Neural cell (in vitro differentiated cells): ENCODE measurements at regions not wholly inside any gene's neighbourhood (a gene's known extent, or its start where the extent isn't known, plus 50 kb on each side); places are given as distances from the start of the nearest gene placed in this dataset.

ENCODE experiments used
- H2AFZ ChIP-seq: fragments of 200-600, 300-800 bp; sonication (generic), shearing (Covaris generic); 2 replicates; pipeline ENCODE4 v1.6.0; 2014; ENCODE audit warnings: low read depth, mild to moderate bottlenecking, antibody characterized with exemption, low read length, moderate library complexity
- H3F3A ChIP-seq: fragments of 200-600 bp; shearing (Covaris generic); 2 replicates; pipeline ENCODE4 v1.6.1; 2016; ENCODE audit warnings: mild to moderate bottlenecking, moderate library complexity, mixed read lengths, antibody characterized with exemption, low read length; ENCODE audit not compliant: insufficient read depth, poor library complexity, severe bottlenecking
- H3K27ac ChIP-seq: fragments of 200-600, 300-800 bp; sonication (generic), shearing (Covaris generic); 2 replicates; pipeline ENCODE4 v1.5.1; 2014; ENCODE audit warnings: mild to moderate bottlenecking, low read length, moderate library complexity
- H3K27me3 ChIP-seq: fragments of 300-800, 200-600 bp; sonication (generic), shearing (Covaris generic); 2 replicates; pipeline ENCODE4 v1.6.0; 2014; ENCODE audit warnings: mild to moderate bottlenecking, low read depth, low read length, moderate library complexity; ENCODE audit not compliant: insufficient read depth
- H3K36me3 ChIP-seq: fragments of 300-800, 200-600 bp; sonication (generic), shearing (Covaris generic); 2 replicates; pipeline ENCODE4 v1.5.1; 2014; ENCODE audit warnings: mild to moderate bottlenecking, antibody characterized with exemption, low read length, moderate library complexity; ENCODE audit not compliant: insufficient read depth
- H3K4me2 ChIP-seq: fragments of 300-800, 200-600 bp; sonication (generic), shearing (Covaris generic); 2 replicates; pipeline ENCODE4 v1.6.0; 2014; ENCODE audit warnings: mild to moderate bottlenecking, low read length
- H3K4me3 ChIP-seq: fragments of 300-800, 200-600 bp; sonication (generic), shearing (Covaris generic); 2 replicates; pipeline ENCODE4 v1.5.1; 2014; ENCODE audit warnings: mild to moderate bottlenecking, low read length, moderate library complexity
- H3K79me2 ChIP-seq: fragments of 200-600 bp; shearing (Covaris generic); replicated peaks from 2 replicates; pipeline ENCODE4 v1.6.0; 2014; ENCODE audit warnings: mild to moderate bottlenecking, low read length, moderate library complexity; ENCODE audit not compliant: insufficient read depth
- H3K9ac ChIP-seq: fragments of 300-800, 200-600 bp; sonication (generic), shearing (Covaris generic); 2 replicates; pipeline ENCODE4 v1.6.1; 2016; ENCODE audit warnings: mild to moderate bottlenecking, low read length, mixed read lengths
- H3K9me2 ChIP-seq: fragments of 200-600 bp; shearing (Covaris generic); 2 replicates; pipeline ENCODE4 v1.6.1; 2016; ENCODE audit warnings: mild to moderate bottlenecking, low read length, mixed read lengths; ENCODE audit not compliant: insufficient read depth
- H3K9me3 ChIP-seq: fragments of 200-600, 300-800 bp; sonication (generic), shearing (Covaris generic); 2 replicates; pipeline ENCODE4 v1.6.1; 2016; ENCODE audit warnings: mild to moderate bottlenecking, mixed run types, low read length, moderate library complexity, mixed read lengths
- H4K20me1 ChIP-seq: fragments of 200-600 bp; shearing (Covaris generic); 2 replicates; pipeline ENCODE4 v1.6.1; 2016; ENCODE audit warnings: mild to moderate bottlenecking, mixed run types; ENCODE audit not compliant: insufficient read depth
- EP300 ChIP-seq: fragments of 450-650 bp; conservative IDR thresholded peaks from 2 replicates; pipeline ENCODE4 v1.6.1; 2014; ENCODE audit warnings: antibody characterized with exemption, mild to moderate bottlenecking, moderate library complexity; ENCODE audit not compliant: poor library complexity, severe bottlenecking
- EZH2 ChIP-seq: fragments of 200-600, 300-800 bp; shearing (Covaris generic), sonication (generic); IDR thresholded peaks from 2 replicates; pipeline ENCODE4 v1.6.1; 2014; ENCODE audit warnings: antibody characterized with exemption, low read length, borderline replicate concordance, mild to moderate bottlenecking; ENCODE audit not compliant: insufficient read depth, poor library complexity, severe bottlenecking
- MXI1 ChIP-seq: fragments of 450-650 bp; conservative IDR thresholded peaks from 2 replicates; pipeline ENCODE4 v1.6.1; 2014; ENCODE audit warnings: antibody characterized with exemption, mild to moderate bottlenecking; ENCODE audit not compliant: poor library complexity, severe bottlenecking
- POLR2AphosphoS5 ChIP-seq: IDR thresholded peaks from 2 replicates; pipeline ENCODE4 v1.6.1; 2012
- RAD21 ChIP-seq: fragments of 450-650 bp; conservative IDR thresholded peaks from 2 replicates; pipeline ENCODE4 v1.6.1; 2014; ENCODE audit warnings: antibody characterized with exemption, mild to moderate bottlenecking, moderate library complexity
- REST ChIP-seq: IDR thresholded peaks from 2 replicates; pipeline ENCODE4 v1.6.1; 2012; ENCODE audit warnings: borderline replicate concordance
- SMC3 ChIP-seq: fragments of 450-650 bp; conservative IDR thresholded peaks from 2 replicates; pipeline ENCODE4 v1.6.1; 2014; ENCODE audit warnings: antibody characterized with exemption, mild to moderate bottlenecking, moderate library complexity; ENCODE audit not compliant: poor library complexity
- TAF1 ChIP-seq: IDR thresholded peaks from 2 replicates; pipeline ENCODE4 v1.6.1; 2012; ENCODE audit warnings: low read depth
- TF ChIP-seq, protein P1 (sequence below): fragments of 450-650 bp; IDR thresholded peaks from 2 replicates; pipeline ENCODE4 v1.5.1; 2014; ENCODE audit warnings: antibody characterized with exemption, mild to moderate bottlenecking, moderate library complexity; ENCODE audit not compliant: poor library complexity, severe bottlenecking

- TF ChIP-seq EZH2 (no peak), SMC3 (no peak), EP300 (no peak), REST (no peak), TAF1 (no peak), RAD21 (no peak), MXI1 (no peak), POLR2AphosphoS5 (no peak)
- TF ChIP-seq, protein P1, sequence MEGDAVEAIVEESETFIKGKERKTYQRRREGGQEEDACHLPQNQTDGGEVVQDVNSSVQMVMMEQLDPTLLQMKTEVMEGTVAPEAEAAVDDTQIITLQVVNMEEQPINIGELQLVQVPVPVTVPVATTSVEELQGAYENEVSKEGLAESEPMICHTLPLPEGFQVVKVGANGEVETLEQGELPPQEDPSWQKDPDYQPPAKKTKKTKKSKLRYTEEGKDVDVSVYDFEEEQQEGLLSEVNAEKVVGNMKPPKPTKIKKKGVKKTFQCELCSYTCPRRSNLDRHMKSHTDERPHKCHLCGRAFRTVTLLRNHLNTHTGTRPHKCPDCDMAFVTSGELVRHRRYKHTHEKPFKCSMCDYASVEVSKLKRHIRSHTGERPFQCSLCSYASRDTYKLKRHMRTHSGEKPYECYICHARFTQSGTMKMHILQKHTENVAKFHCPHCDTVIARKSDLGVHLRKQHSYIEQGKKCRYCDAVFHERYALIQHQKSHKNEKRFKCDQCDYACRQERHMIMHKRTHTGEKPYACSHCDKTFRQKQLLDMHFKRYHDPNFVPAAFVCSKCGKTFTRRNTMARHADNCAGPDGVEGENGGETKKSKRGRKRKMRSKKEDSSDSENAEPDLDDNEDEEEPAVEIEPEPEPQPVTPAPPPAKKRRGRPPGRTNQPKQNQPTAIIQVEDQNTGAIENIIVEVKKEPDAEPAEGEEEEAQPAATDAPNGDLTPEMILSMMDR, result no peak
- no peaks in the 10 kb centered on the region for H3F3A ChIP-seq
- H3K9me2 ChIP-seq, result no peaks in the 10 kb centered on the region
- no peak overlapping the region for H3K4me2 ChIP-seq
- H3K79me2 ChIP-seq, result no peaks in the 10 kb centered on the region
- no peaks in the 10 kb centered on the region for H3K27me3 ChIP-seq
- H3K36me3 ChIP-seq, result no peaks in the 10 kb centered on the region
- no peak overlapping the region for H3K4me3 ChIP-seq
- no peak overlapping the region for H2AFZ ChIP-seq
- no peaks in the 10 kb centered on the region for H4K20me1 ChIP-seq
- H3K9ac ChIP-seq, result no peak overlapping the region
- no peak overlapping the region for H3K27ac ChIP-seq
- H3K9me3 ChIP-seq, result no peaks in the 10 kb centered on the region
Observed at GRCh38 chr16:88327561-88328312, 55.0 kb upstream of the ZNF469 start.

- Histone ChIP-seq H3K9me2 (no peaks in the 10 kb centered on the region), H3K4me3 (no peak overlapping the region), H3K4me2 (no peak overlapping the region), H3K9me3 (no peaks in the 10 kb centered on the region), H2AFZ (no peak overlapping the region), H3K36me3 (no peaks in the 10 kb centered on the region), H4K20me1 (no peaks in the 10 kb centered on the region), H3K27me3 (no peaks in the 10 kb centered on the region), H3K9ac (no peak overlapping the region), H3K79me2 (no peaks in the 10 kb centered on the region), H3K27ac (no peak overlapping the region), H3F3A (no peaks in the 10 kb centered on the region)
- no peak for TF ChIP-seq MXI1
- no peak for TF ChIP-seq POLR2AphosphoS5
- TF ChIP-seq EZH2, result no peak
- TF ChIP-seq EP300, result no peak
- no peak for TF ChIP-seq SMC3
- TF ChIP-seq, protein P1, result no peak
- no peak for TF ChIP-seq REST
Observed at GRCh38 chr16:88328313-88328980, 54.3 kb upstream of the ZNF469 start.
